HG03280 (cell line): ENCODE measurements at regions not wholly inside any gene's neighbourhood (a gene's known extent, or its start where the extent isn't known, plus 50 kb on each side); places are given as distances from the start of the nearest gene placed in this dataset.
"Not testable (repeated sequence)": the region's sequence is repeated elsewhere in the genome, so short reads cannot be mapped to it uniquely, and the experiment has no call there.

Source experiments
- ATAC-seq: cut with Tn5 transposase; IDR thresholded peaks from one replicate; pipeline ENCODE4 v1.9.1; 2021; ENCODE audit warnings: mild to moderate bottlenecking, moderate library complexity; ENCODE audit not compliant: unreplicated experiment

DNA sequence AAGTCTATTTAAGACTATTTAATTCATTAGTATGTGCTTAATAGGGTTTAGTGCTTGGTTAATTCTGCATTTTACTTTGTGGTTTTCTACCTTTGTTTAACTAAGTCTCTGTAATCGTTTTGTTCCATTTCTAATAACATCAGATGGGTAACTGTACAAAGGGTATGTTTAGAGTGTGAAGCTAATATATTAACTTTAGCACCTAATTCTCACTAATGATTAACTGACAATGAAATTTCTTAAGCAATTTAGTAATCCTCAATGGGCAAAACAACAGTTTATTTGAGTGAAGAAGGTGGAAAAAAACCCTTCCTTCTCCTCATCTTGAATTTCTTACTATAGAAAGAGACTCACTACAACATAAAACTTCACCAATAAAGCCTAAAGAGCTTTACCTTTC lies 448.1 kb upstream of the MIR17HG start:
- no peak for ATAC-seq

GRCh38 chr13:90902255-90902654 lies 445.2 kb upstream of the MIR17HG start:
- ATAC-seq: no peak

GRCh38 chr13:90906554-90906953 lies 440.9 kb upstream of the MIR17HG start:
- no peak for ATAC-seq

DNA sequence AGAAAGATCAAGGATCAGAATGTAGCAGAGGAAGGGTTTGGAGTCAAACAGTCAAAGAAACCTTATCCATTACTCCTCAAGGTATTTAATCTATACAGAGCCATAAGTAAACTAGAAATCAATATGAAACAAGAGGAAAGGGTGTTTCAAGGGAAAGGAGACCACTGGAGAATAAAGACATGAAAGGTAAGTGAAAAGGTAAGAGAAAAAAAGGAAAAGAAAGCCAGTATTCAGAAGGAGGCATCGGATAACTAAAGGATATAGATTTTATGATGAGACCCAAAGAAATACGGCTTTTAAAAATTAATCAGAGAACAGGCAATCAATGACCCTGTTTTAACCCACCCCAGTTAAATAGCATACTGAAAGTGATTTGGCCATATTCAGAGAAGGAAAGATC lies 438.7 kb upstream of the MIR17HG start:
- ATAC-seq: no peak

GRCh38 chr13:90910018-90910639 lies 437.4 kb upstream of the MIR17HG start:
- no peak for ATAC-seq

DNA sequence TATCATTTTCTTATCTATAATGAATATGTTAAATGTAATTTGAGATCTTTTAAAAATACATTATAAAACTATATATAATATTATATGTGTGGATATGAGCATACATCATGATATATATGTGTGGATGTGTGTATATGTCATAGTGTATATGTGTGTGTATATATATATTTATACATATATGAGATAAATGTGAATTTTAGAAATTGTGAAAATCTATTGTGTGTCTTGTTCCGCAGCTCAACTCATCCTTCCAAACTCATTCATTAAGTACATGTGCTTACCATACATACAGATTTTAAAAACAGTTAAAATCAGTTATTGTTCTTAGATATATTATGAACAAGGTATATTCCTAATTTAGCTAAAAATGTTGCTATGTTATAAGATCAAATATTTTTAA lies 435.2 kb upstream of the MIR17HG start:
- no peak for ATAC-seq

GRCh38 chr13:90918536-90918935 lies 429.0 kb upstream of the MIR17HG start:
- no peak for ATAC-seq

DNA sequence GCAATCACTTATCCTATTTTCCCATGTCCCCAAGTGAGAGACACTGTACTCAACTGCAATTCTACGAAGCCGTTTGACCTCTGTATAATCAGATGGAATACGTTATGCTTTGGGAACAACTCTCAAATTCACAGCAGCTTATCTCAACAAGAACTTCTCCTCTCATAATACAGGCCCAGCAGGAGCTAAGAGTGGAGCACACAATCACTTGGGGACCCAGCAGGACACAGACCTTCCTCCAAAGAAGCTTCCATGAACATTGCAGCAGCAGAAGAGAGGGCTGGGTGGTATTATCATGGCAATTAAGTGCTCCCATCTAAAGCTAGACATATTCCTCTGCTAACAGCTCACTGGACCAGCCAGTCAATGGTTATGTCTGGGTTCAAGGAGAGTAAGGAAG lies 428.3 kb upstream of the MIR17HG start:
- ATAC-seq: no peak

- ATAC-seq: no peak
Observed at GRCh38 chr13:90926459-90926858, 421.0 kb upstream of the MIR17HG start.

DNA sequence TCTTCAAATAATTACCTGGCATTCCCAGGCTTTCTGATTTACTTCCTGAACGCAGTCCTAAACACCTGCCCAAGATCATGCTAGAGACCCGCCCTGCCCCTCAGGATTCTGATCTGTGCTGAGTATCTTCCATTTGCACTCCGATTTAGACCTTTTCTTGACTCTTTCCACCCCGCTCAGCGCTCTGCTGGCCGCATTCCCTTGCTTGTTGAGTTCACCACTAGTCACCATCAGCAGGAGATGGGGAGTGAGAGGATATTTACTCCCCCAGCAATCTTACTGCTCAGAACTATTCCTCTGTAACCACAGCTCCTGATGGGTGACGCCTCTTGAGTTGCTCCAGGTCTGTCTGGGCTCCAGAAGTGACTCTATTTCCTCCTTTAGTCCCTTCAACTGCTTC lies 419.4 kb upstream of the MIR17HG start:
- no peak for ATAC-seq

DNA sequence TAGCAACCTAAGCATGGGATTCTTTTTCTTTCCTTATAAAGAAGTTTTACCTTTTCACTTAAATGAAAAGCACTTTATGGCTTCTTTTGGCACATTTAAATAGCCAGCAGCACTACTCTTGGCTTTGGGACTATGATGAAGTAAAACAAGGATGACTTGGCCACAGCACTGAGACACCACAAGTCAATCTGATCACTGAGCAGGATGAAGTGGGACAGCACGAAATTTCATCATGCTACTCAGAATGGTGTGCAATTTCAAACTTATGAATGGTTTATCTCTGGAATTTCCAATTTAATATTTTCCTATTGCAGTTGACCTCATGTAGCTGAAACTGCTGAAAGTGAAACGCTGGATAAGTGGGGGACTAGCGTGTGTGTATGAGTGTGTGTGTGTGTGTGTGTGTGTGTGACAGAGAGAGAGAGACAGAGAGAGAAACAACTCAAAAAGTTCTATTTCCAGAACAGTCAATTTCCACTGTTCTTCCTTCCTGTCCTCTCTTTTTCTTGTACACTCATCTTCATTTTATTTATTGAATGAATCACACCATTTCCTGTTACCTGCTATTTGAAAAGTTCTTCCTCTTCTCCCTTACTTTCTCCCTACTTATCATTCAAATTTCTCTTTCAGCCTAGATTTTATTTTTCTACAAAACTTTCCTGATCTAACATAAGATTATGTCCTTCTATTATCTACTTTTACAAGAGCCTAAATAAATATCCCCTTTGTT lies 414.2 kb upstream of the MIR17HG start:
- ATAC-seq: no peak

DNA sequence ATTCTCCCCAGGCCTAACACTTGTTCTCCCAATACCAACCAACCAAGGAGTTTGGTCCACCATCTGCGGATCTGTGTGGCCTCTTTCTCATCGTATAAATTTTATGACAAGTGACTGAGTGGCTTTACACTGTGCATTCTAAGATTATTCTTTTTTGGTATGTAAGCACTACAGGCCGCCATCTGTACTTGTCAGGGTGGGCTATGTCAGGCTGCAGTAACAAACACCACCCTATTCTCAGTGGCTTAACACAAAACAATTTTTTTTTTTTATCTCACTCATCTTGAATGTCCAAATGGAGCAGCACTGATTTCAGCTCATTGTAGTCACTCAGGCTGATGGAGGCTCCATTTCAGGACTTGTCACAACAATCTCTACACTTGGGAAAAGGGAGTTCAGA lies 412.7 kb upstream of the MIR17HG start:
- no peak for ATAC-seq

- no peak for ATAC-seq
Observed at GRCh38 chr13:90938848-90939247, 408.6 kb upstream of the MIR17HG start.

DNA sequence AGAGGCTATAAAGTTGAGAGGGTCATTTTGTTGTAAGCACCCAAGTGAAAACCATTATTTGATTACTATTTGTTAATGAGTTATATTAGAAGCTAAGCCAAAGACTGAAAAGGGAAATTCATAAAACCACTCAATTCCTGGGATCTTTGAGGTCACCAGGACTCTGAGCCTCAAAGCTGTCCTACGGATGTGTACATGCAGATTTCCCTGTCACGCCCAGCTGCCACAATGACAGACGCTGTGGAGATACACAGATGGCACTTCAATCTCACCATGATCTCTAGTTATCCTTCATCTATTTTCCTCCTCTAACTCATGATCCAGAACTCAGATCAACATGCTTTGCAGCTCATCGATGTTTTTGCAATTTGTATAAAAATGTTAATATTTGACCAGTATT lies 403.5 kb upstream of the MIR17HG start:
- no peak for ATAC-seq

- ATAC-seq: not testable (repeated sequence)
Observed at GRCh38 chr13:90945146-90945545, 402.3 kb upstream of the MIR17HG start.

GRCh38 chr13:90946125-90946524 lies 401.4 kb upstream of the MIR17HG start:
- ATAC-seq: not testable (repeated sequence)

DNA sequence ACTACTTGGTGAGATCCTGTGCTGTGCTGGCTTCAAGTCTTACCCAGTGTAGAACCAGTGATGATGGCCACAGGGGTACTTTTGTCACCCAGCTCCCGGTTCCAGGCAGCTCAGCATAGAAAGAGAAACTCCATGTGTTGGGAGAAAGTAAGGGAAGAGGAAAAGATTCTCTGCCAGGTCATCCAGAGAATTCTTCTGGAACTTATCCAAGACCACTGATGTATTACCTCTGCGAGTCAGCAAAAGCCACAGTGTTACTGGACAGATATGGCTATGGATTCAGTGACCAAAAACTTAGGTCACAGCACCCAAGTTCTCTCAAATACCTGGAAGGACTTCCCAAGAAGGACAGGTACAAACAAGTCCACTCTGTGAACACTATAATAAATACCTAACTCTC lies 399.5 kb upstream of the MIR17HG start:
- no peak for ATAC-seq

DNA sequence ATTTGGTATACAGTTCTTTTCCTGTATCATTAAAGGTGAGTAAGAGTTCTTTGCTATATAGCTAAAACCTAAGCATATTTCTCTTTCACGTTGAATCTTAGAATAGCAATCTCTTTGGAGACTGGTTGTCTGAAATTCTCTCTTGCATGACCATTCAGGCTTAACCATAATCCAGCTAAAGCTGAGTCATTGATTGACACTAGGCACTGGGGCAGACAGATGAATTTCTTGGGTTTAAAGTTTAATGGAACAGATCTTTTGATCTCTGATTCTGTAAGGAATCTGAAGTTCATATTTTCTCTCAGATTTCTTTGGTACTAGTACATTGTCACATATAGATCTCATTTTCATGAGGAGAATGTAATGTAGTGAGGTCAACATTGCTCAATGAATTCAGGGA lies 397.3 kb upstream of the MIR17HG start:
- ATAC-seq: no peak

- no peak for ATAC-seq
Observed at GRCh38 chr13:90951663-90952062, 395.8 kb upstream of the MIR17HG start.

DNA sequence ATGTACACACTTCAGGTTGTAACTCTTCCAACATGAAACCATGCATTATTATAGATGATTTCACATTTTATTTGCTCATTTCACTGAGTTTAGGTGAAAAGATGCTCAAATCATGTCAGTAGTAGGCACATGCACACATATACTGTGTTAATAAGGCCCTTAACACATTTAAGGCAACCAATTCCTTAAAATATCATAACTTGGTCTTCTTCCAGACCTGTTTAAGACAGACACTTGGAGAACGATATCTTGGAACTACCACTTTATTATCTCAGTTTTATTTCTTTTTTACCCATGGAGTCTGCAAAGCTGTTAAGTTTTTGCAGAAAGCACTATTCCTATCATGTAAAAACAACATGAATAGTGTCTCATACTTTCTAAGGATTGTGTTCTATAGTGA lies 395.2 kb upstream of the MIR17HG start:
- ATAC-seq: no peak

DNA sequence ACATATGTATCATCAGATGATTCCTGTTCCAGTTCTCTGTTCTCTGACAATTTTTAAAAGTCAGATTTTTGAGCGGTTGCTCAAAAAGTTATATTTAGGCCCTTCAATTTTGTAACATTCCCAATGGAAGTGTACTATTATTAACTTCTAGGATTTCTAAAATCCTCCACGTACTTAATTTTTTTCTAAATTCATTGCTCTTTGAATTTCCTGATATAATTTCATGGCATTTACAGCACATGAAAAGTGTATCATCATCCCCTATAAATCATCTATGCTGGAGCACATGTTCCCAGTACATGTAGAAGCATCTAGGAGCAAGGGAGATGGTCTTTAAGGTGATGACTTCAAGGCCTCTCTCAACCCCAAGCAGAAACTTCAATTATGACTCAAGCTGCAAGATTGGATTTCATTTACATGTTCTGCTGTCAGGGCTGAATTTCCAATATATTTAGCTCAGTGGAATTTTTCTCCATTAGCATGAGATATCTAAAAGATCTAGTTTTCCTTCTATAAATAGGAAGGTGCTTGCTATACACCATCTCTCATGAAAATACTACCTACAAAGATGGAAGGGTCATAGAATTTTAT lies 392.8 kb upstream of the MIR17HG start:
- no peak for ATAC-seq

GRCh38 chr13:90956031-90956430 lies 391.5 kb upstream of the MIR17HG start:
- no peak for ATAC-seq
